GM18519 (cell line): ENCODE measurements at regions not wholly inside any gene's neighbourhood (a gene's known extent, or its start where the extent isn't known, plus 50 kb on each side); places are given as distances from the start of the nearest gene placed in this dataset.
"Not testable (repeated sequence)": the region's sequence is repeated elsewhere in the genome, so short reads cannot be mapped to it uniquely, and the experiment has no call there.

Experiments
- ATAC-seq: cut with Tn5 transposase; IDR thresholded peaks from one replicate; pipeline ENCODE4 v1.9.1; 2021; ENCODE audit warnings: mild to moderate bottlenecking, moderate library complexity; ENCODE audit not compliant: unreplicated experiment, low FRiP score

GRCh38 chr4:63325140-63325539 is 1084.1 kb downstream of the TECRL start:
- no peak for ATAC-seq

- no peak for ATAC-seq
Observed at GRCh38 chr4:63316633-63317032, 1092.6 kb downstream of the TECRL start.

- no peak for ATAC-seq
Observed at GRCh38 chr4:63315651-63316050, 1093.6 kb downstream of the TECRL start.

GRCh38 chr4:63308697-63309096 is 1100.6 kb downstream of the TECRL start:
- ATAC-seq, result no peak

- ATAC-seq, result no peak
Observed at GRCh38 chr4:63302792-63303191, 1106.5 kb downstream of the TECRL start.

GRCh38 chr4:63302078-63302477 is 1107.2 kb downstream of the TECRL start:
- ATAC-seq, result no peak

- no peak for ATAC-seq
Observed at GRCh38 chr4:63296773-63297172, 1112.5 kb downstream of the TECRL start.

GRCh38 chr4:63275491-63275890 is 1133.8 kb downstream of the TECRL start:
- no peak for ATAC-seq

GRCh38 chr4:63269156-63269555 is 1140.1 kb downstream of the TECRL start:
- no peak for ATAC-seq

- ATAC-seq, result no peak
Observed at GRCh38 chr4:63233671-63234070, 1175.6 kb downstream of the TECRL start.

- ATAC-seq, result no peak
Observed at GRCh38 chr4:63232058-63232457, 1177.2 kb downstream of the TECRL start.

GRCh38 chr4:63226229-63226628 is 1183.0 kb downstream of the TECRL start:
- ATAC-seq, result no peak

- ATAC-seq, result no peak
Observed at GRCh38 chr4:63222466-63222865, 1186.8 kb downstream of the TECRL start.

GRCh38 chr4:63221477-63221876 is 1187.8 kb downstream of the TECRL start:
- no peak for ATAC-seq

- ATAC-seq, result no peak
Observed at GRCh38 chr4:63218856-63219255, 1190.4 kb downstream of the TECRL start.

- no peak for ATAC-seq
Observed at GRCh38 chr4:63214076-63214475, 1195.2 kb downstream of the TECRL start.

- ATAC-seq, result no peak
Observed at GRCh38 chr4:63211776-63212479, 1197.3 kb downstream of the TECRL start.

GRCh38 chr4:63211375-63211774 is 1197.9 kb downstream of the TECRL start:
- ATAC-seq, result no peak

GRCh38 chr4:63193029-63193428 is 1216.2 kb downstream of the TECRL start:
- not testable (repeated sequence) for ATAC-seq

GRCh38 chr4:63171341-63171740 is 1237.9 kb downstream of the TECRL start:
- ATAC-seq, result no peak

- ATAC-seq, result no peak
Observed at GRCh38 chr4:63170923-63171322, 1238.3 kb downstream of the TECRL start.

GRCh38 chr4:63169836-63170235 is 1239.4 kb downstream of the TECRL start:
- ATAC-seq, result no peak

GRCh38 chr4:63155561-63155960 is 1253.7 kb downstream of the TECRL start:
- no peak for ATAC-seq
